HG02852 (cell line): ENCODE measurements at regions not wholly inside any gene's neighbourhood (a gene's known extent, or its start where the extent isn't known, plus 50 kb on each side); places are given as distances from the start of the nearest gene placed in this dataset.

Experiments used
- ATAC-seq: cut with Tn5 transposase; IDR thresholded peaks from one replicate; pipeline ENCODE4 v1.9.1; 2021; ENCODE audit warnings: mild to moderate bottlenecking, moderate library complexity; ENCODE audit not compliant: unreplicated experiment

- ATAC-seq, result no peak
Measured at GRCh38 chr1:98333406-98333805, 328.1 kb upstream of the SNX7 start.

- no peak for ATAC-seq
Measured at GRCh38 chr1:98331718-98332311, 329.7 kb upstream of the SNX7 start.

- ATAC-seq, result no peak
Measured at GRCh38 chr1:98331243-98331642, 330.3 kb upstream of the SNX7 start.

- no peak for ATAC-seq
Measured at GRCh38 chr1:98330224-98330623, 331.3 kb upstream of the SNX7 start.

GRCh38 chr1:98328855-98329254 lies 332.7 kb upstream of the SNX7 start:
- ATAC-seq, result no peak

GRCh38 chr1:98327220-98327861 lies 334.2 kb upstream of the SNX7 start:
- ATAC-seq, result no peak

GRCh38 chr1:98325646-98326440 lies 335.7 kb upstream of the SNX7 start:
- ATAC-seq, result no peak

- no peak for ATAC-seq
Measured at GRCh38 chr1:98323906-98324358, 337.6 kb upstream of the SNX7 start.

- ATAC-seq, result no peak
Measured at GRCh38 chr1:98323388-98323787, 338.1 kb upstream of the SNX7 start.

- no peak for ATAC-seq
Measured at GRCh38 chr1:98322966-98323365, 338.6 kb upstream of the SNX7 start.

GRCh38 chr1:98322086-98322485 lies 339.4 kb upstream of the SNX7 start:
- ATAC-seq, result no peak

- ATAC-seq, result no peak
Measured at GRCh38 chr1:98321191-98321590, 340.3 kb upstream of the SNX7 start.

- no peak for ATAC-seq
Measured at GRCh38 chr1:98316286-98316905, 345.1 kb upstream of the SNX7 start.

- ATAC-seq, result no peak
Measured at GRCh38 chr1:98315309-98315708, 346.2 kb upstream of the SNX7 start.

- no peak for ATAC-seq
Measured at GRCh38 chr1:98314601-98315000, 346.9 kb upstream of the SNX7 start.

- ATAC-seq, result no peak
Measured at GRCh38 chr1:98306517-98307089, 354.9 kb upstream of the SNX7 start.

GRCh38 chr1:98305362-98305761 lies 356.2 kb upstream of the SNX7 start:
- ATAC-seq, result no peak

GRCh38 chr1:98304888-98305287 lies 356.6 kb upstream of the SNX7 start:
- no peak for ATAC-seq

GRCh38 chr1:98299861-98300260 lies 361.7 kb upstream of the SNX7 start:
- ATAC-seq, result no peak

- no peak for ATAC-seq
Measured at GRCh38 chr1:98299313-98299712, 362.2 kb upstream of the SNX7 start.

GRCh38 chr1:98298319-98298718 lies 363.2 kb upstream of the SNX7 start:
- no peak for ATAC-seq
